Mesenchymal stem cell (in vitro differentiated cells and primary cell): ENCODE measurements at regions not wholly inside any gene's neighbourhood (a gene's known extent, or its start where the extent isn't known, plus 50 kb on each side); places are given as distances from the start of the nearest gene placed in this dataset.

Experiments used
- DNase-seq: peaks from one replicate; pipeline ENCODE4 v3.0.0-alpha.2; 2013
- H2AFZ ChIP-seq: one replicate; pipeline ENCODE4 v1.6.1; 2013; ENCODE audit warnings: low read depth, mild to moderate bottlenecking, control low read depth, inconsistent platforms, low read length, moderate library complexity
- H2AK5ac ChIP-seq: 2 replicates; pipeline ENCODE4 v1.6.1; 2013; ENCODE audit warnings: low read length, moderate library complexity, mild to moderate bottlenecking, inconsistent platforms; ENCODE audit not compliant: severe bottlenecking
- H2BK120ac ChIP-seq: one replicate; pipeline ENCODE4 v1.6.1; 2013; ENCODE audit warnings: low read depth, mild to moderate bottlenecking, inconsistent platforms, low read length, moderate library complexity
- H2BK12ac ChIP-seq, 2 experiments: one replicate each; pipeline ENCODE4 v1.6.1; 2013; ENCODE audit warnings: inconsistent platforms in 2 of 2, low read length in 2 of 2, mild to moderate bottlenecking in 2 of 2, moderate library complexity in 2 of 2, control low read depth in 1 of 2
- H2BK15ac ChIP-seq: one replicate; pipeline ENCODE4 v1.6.1; 2013; ENCODE audit warnings: mild to moderate bottlenecking, low read depth, inconsistent platforms; ENCODE audit not compliant: poor library complexity, severe bottlenecking
- H2BK5ac ChIP-seq: 2 replicates; pipeline ENCODE4 v1.6.1; 2013; ENCODE audit warnings: low read depth, mild to moderate bottlenecking, low read length, control low read depth, inconsistent platforms; ENCODE audit not compliant: poor library complexity, severe bottlenecking
- H3K14ac ChIP-seq, 2 experiments: one replicate each; pipeline ENCODE4 v1.6.1; 2013; ENCODE audit warnings: inconsistent platforms in 2 of 2, low read length in 2 of 2, control low read depth in 1 of 2, mild to moderate bottlenecking in 1 of 2, moderate library complexity in 1 of 2
- H3K18ac ChIP-seq, 2 experiments: one replicate each; pipeline ENCODE4 v1.6.1; 2013; ENCODE audit warnings: inconsistent platforms in 2 of 2, low read length in 2 of 2, control low read depth in 1 of 2, low read depth in 1 of 2, mild to moderate bottlenecking in 1 of 2
- H3K23ac ChIP-seq, 2 experiments: one replicate each; pipeline ENCODE4 v1.6.1; 2013; ENCODE audit warnings: inconsistent platforms in 2 of 2, low read length in 2 of 2, mild to moderate bottlenecking in 2 of 2, moderate library complexity in 2 of 2, control low read depth in 1 of 2
- H3K27ac ChIP-seq: 2 replicates; pipeline ENCODE4 v1.5.1; 2013; ENCODE audit warnings: mild to moderate bottlenecking, moderate library complexity, low read length, control low read depth, inconsistent platforms; ENCODE audit not compliant: poor library complexity, severe bottlenecking
- H3K27me3 ChIP-seq, 2 experiments: 2 replicates each; pipeline versions ENCODE4 v1.6.1 to v1.7.0; 2013; ENCODE audit warnings: low read length in 2 of 2, mild to moderate bottlenecking in 2 of 2, moderate library complexity in 2 of 2, control low read depth in 1 of 2, inconsistent platforms in 1 of 2; ENCODE audit not compliant: control insufficient read depth in 1 of 2, insufficient read depth in 1 of 2
- H3K36me3 ChIP-seq, 2 experiments: 2 replicates each; pipeline versions ENCODE4 v1.6.1 to v1.7.0; 2013; ENCODE audit warnings: low read length in 2 of 2, control low read depth in 1 of 2, inconsistent platforms in 1 of 2, low read depth in 1 of 2, mild to moderate bottlenecking in 1 of 2; ENCODE audit not compliant: insufficient read depth in 2 of 2, control insufficient read depth in 1 of 2
- H3K4ac ChIP-seq, 2 experiments: one replicate each; pipeline ENCODE4 v1.6.1; 2013; ENCODE audit warnings: inconsistent platforms in 2 of 2, low read length in 2 of 2, mild to moderate bottlenecking in 2 of 2, moderate library complexity in 2 of 2, control low read depth in 1 of 2, low read depth in 1 of 2
- H3K4me1 ChIP-seq: 2 replicates; pipeline ENCODE4 v1.6.1; 2013; ENCODE audit warnings: low read depth, low read length, control low read depth; ENCODE audit not compliant: control insufficient read depth, insufficient read depth
- H3K4me2 ChIP-seq: 2 replicates; pipeline ENCODE4 v1.6.1; 2013; ENCODE audit warnings: low read length, mild to moderate bottlenecking, inconsistent platforms; ENCODE audit not compliant: poor library complexity, severe bottlenecking
- H3K4me3 ChIP-seq, 2 experiments: 2 replicates each; pipeline versions ENCODE4 v1.5.1 to v1.7.0; 2013; ENCODE audit warnings: low read length in 2 of 2, mild to moderate bottlenecking in 2 of 2, control low read depth in 1 of 2, low read depth in 1 of 2; ENCODE audit not compliant: insufficient read depth in 1 of 2
- H3K79me1 ChIP-seq: replicated peaks from 2 replicates; pipeline ENCODE4 v1.6.1; 2013; ENCODE audit warnings: mild to moderate bottlenecking, control low read depth, low read length, inconsistent platforms; ENCODE audit not compliant: poor library complexity, severe bottlenecking
- H3K9ac ChIP-seq: 2 replicates; pipeline ENCODE4 v1.7.0; 2013; ENCODE audit warnings: mild to moderate bottlenecking, low read length, moderate library complexity
- H3K9me3 ChIP-seq: 2 replicates; pipeline ENCODE4 v1.7.0; 2013; ENCODE audit warnings: mild to moderate bottlenecking, low read length; ENCODE audit not compliant: control insufficient read depth
- H4K8ac ChIP-seq: one replicate; pipeline ENCODE4 v1.6.1; 2013; ENCODE audit warnings: inconsistent platforms, mild to moderate bottlenecking, low read length, moderate library complexity
- H4K91ac ChIP-seq: one replicate; pipeline ENCODE4 v1.6.1; 2013; ENCODE audit warnings: mild to moderate bottlenecking, low read length, inconsistent platforms
- WGBS: methylation state at CpG from one replicate; pipeline ENCODE4 v1.1.7; 2013; ENCODE audit warnings: mixed read lengths; 5-methylcytosine and 5-hydroxymethylcytosine counted together

- peak overlapping the region; percentile 54 for H4K8ac ChIP-seq
- H3K4me2 ChIP-seq, result no peak overlapping the region
- H2BK15ac ChIP-seq, result no peak overlapping the region
- H3K14ac ChIP-seq, result no peak overlapping the region
- H3K4me3 ChIP-seq, result peak overlapping the region in 1 of 2 experiments; percentile 42
- peaks cover 1% of the 10 kb centered on the region for H3K4me1 ChIP-seq
- no peak overlapping the region for H4K91ac ChIP-seq
- no peak overlapping the region for H2BK5ac ChIP-seq
- no peak overlapping the region for H2BK120ac ChIP-seq
- H3K23ac ChIP-seq, result no peak overlapping the region
- no peaks in the 10 kb centered on the region for H3K36me3 ChIP-seq
- H3K27ac ChIP-seq, result peak overlapping the region; percentile 23
- 40% methylated on average over 2 of the region's 6 CpGs for WGBS
- peak overlapping the region; percentile 21 to 34 for H3K18ac ChIP-seq
- H2AFZ ChIP-seq, result no peak overlapping the region
- no peak overlapping the region for H2AK5ac ChIP-seq
- peak overlapping the region in 1 of 2 experiments; percentile 42 for H2BK12ac ChIP-seq
- no peaks in the 10 kb centered on the region for H3K9me3 ChIP-seq
- peak; percentile 92 for DNase-seq
- H3K79me1 ChIP-seq, result no peaks in the 10 kb centered on the region
- no peak overlapping the region for H3K4ac ChIP-seq
- H3K9ac ChIP-seq, result peak overlapping the region; percentile 42
- no peaks in the 10 kb centered on the region for H3K27me3 ChIP-seq
Observed at GRCh38 chr4:158051401-158052235, 121.2 kb downstream of the GASK1B start.

- Histone ChIP-seq H2BK15ac (no peak overlapping the region), H3K18ac (no peak overlapping the region), H3K27me3 (no peaks in the 10 kb centered on the region), H3K4me3 (peak overlapping the region in 1 of 2 experiments; percentile 42), H3K9ac (peak overlapping the region; percentile 42), H4K8ac (no peak overlapping the region), H3K4me1 (peaks cover 1% of the 10 kb centered on the region), H3K27ac (no peak overlapping the region), H2BK5ac (no peak overlapping the region), H3K36me3 (no peaks in the 10 kb centered on the region), H3K23ac (no peak overlapping the region), H3K14ac (no peak overlapping the region), H2AK5ac (no peak overlapping the region), H3K4me2 (no peak overlapping the region), H3K9me3 (no peaks in the 10 kb centered on the region), H4K91ac (no peak overlapping the region), H2AFZ (no peak overlapping the region), H3K79me1 (no peaks in the 10 kb centered on the region), H2BK120ac (no peak overlapping the region), H3K4ac (no peak overlapping the region), H2BK12ac (no peak overlapping the region)
- 100% methylated on average over 1 of the region's 2 CpGs for WGBS
- DNase-seq, result no peak
Observed at GRCh38 chr4:158050942-158051341, 121.9 kb downstream of the GASK1B start.

- Histone ChIP-seq H3K27me3 (no peaks in the 10 kb centered on the region), H2BK15ac (no peak overlapping the region), H2BK120ac (no peak overlapping the region), H3K9ac (no peak overlapping the region), H4K91ac (no peak overlapping the region), H3K27ac (no peak overlapping the region), H3K4me1 (peaks cover 2% of the 10 kb centered on the region), H3K79me1 (no peaks in the 10 kb centered on the region), H2AK5ac (no peak overlapping the region), H2BK12ac (no peak overlapping the region), H3K4me3 (no peak overlapping the region), H4K8ac (no peak overlapping the region), H2BK5ac (no peak overlapping the region), H3K4me2 (no peak overlapping the region), H3K18ac (no peak overlapping the region), H3K4ac (no peak overlapping the region), H3K23ac (no peak overlapping the region), H2AFZ (no peak overlapping the region), H3K9me3 (no peaks in the 10 kb centered on the region), H3K36me3 (no peaks in the 10 kb centered on the region), H3K14ac (no peak overlapping the region)
- 71% methylated on average over 2 of the region's 4 CpGs for WGBS
- DNase-seq, result peak; percentile 16
Observed at GRCh38 chr4:158046345-158046744, 126.5 kb downstream of the GASK1B start.

- WGBS, result 98% methylated on average over 37 of the region's 41 CpGs
- Histone ChIP-seq H3K27ac (no peak overlapping the region), H3K79me1 (no peaks in the 10 kb centered on the region)
Observed at GRCh38 chr4:158043971-158044618, 128.7 kb downstream of the GASK1B start.

More at GRCh38 chr4:158043971-158044618, 128.7 kb downstream of the GASK1B start:
- H3K18ac ChIP-seq, result no peak overlapping the region
- no peak overlapping the region for H3K4me2 ChIP-seq
- DNase-seq, result no peak
- no peak overlapping the region for H3K4ac ChIP-seq
- H3K23ac ChIP-seq, result no peak overlapping the region
- H3K27me3 ChIP-seq, result no peaks in the 10 kb centered on the region
- H3K4me1 ChIP-seq, result peaks cover 2% of the 10 kb centered on the region
- H2BK5ac ChIP-seq, result no peak overlapping the region
- H3K9me3 ChIP-seq, result peaks cover 11% of the 10 kb centered on the region
- no peak overlapping the region for H3K4me3 ChIP-seq
- peak overlapping the region; percentile 23 for H2BK15ac ChIP-seq
- no peak overlapping the region for H3K9ac ChIP-seq
- peak overlapping the region in 1 of 2 experiments; percentile 10 for H2BK12ac ChIP-seq
- no peak overlapping the region for H3K14ac ChIP-seq
- H2AFZ ChIP-seq, result no peak overlapping the region
- no peak overlapping the region for H2BK120ac ChIP-seq
- H3K36me3 ChIP-seq, result no peaks in the 10 kb centered on the region
- no peak overlapping the region for H4K8ac ChIP-seq
- peak overlapping the region; percentile 39 for H4K91ac ChIP-seq
- no peak overlapping the region for H2AK5ac ChIP-seq
